Stimulated activated CD8-positive, alpha-beta memory T cell treated with anti-CD3 and anti-CD28 coated beads, Interleukin-2, amount 100 ng/mL, for 48 hours (primary cell): ENCODE measurements at regions not wholly inside any gene's neighbourhood (a gene's known extent, or its start where the extent isn't known, plus 50 kb on each side); places are given as distances from the start of the nearest gene placed in this dataset.
"Not testable (repeated sequence)": the region's sequence is repeated elsewhere in the genome, so short reads cannot be mapped to it uniquely, and the experiment has no call there.

Experiments
- DNase-seq, 2 donors: peaks; one replicate each; pipeline ENCODE4 v3.0.0-alpha.2; 2020; ENCODE audit warnings: low read depth in 2 of 2

- DNase-seq = no peak
Observed at GRCh38 chr9:21533597-21533996, 51.5 kb upstream of the IFNE start.

GRCh38 chr9:21535396-21535795, 53.3 kb upstream of the IFNE start:
- no peak for DNase-seq

GRCh38 chr9:21542787-21543186, 60.7 kb upstream of the IFNE start:
- no peak for DNase-seq

- no peak for DNase-seq
Observed at GRCh38 chr9:21543187-21543586, 61.1 kb upstream of the IFNE start.

GRCh38 chr9:21543816-21544215, 61.7 kb upstream of the IFNE start:
- DNase-seq = not testable (repeated sequence)

GRCh38 chr9:21546949-21547348, 64.8 kb upstream of the IFNE start:
- no peak for DNase-seq

GRCh38 chr9:21549251-21549765, 67.2 kb upstream of the IFNE start:
- no peak for DNase-seq

GRCh38 chr9:21549890-21550289, 67.8 kb upstream of the IFNE start:
- no peak for DNase-seq

- no peak for DNase-seq
Observed at GRCh38 chr9:21550392-21550791, 68.3 kb upstream of the IFNE start.

GRCh38 chr9:21551401-21551800, 69.3 kb upstream of the IFNE start:
- no peak for DNase-seq

- no peak for DNase-seq
Observed at GRCh38 chr9:21552244-21553170, 70.4 kb upstream of the IFNE start.

- DNase-seq = no peak
Observed at GRCh38 chr9:21553441-21553840, 71.3 kb upstream of the IFNE start.

- no peak for DNase-seq
Observed at GRCh38 chr9:21554813-21555212, 72.7 kb upstream of the IFNE start.

- no peak for DNase-seq
Observed at GRCh38 chr9:21555911-21556310, 73.8 kb upstream of the IFNE start.

GRCh38 chr9:21556581-21557427, 74.7 kb upstream of the IFNE start:
- DNase-seq = no peak

GRCh38 chr9:21557428-21557768, 75.3 kb upstream of the IFNE start:
- no peak for DNase-seq

- no peak for DNase-seq
Observed at GRCh38 chr9:21558079-21558478, 76.0 kb upstream of the IFNE start.

GRCh38 chr9:21558615-21559401, 76.7 kb upstream of the IFNE start:
- DNase-seq = no peak

- peak; percentile 10 to 37 for DNase-seq
Observed at GRCh38 chr9:21559402-21560280, 77.5 kb upstream of the IFNE start.

- DNase-seq = no peak
Observed at GRCh38 chr9:21560281-21560745, 78.2 kb upstream of the IFNE start.

GRCh38 chr9:21561502-21561901, 79.4 kb upstream of the IFNE start:
- no peak for DNase-seq
